HG03045 (cell line): ENCODE measurements at regions not wholly inside any gene's neighbourhood (a gene's known extent, or its start where the extent isn't known, plus 50 kb on each side); places are given as distances from the start of the nearest gene placed in this dataset.
"Not testable (repeated sequence)": the region's sequence is repeated elsewhere in the genome, so short reads cannot be mapped to it uniquely, and the experiment has no call there.

Experiments used
- ATAC-seq: cut with Tn5 transposase; IDR thresholded peaks from one replicate; pipeline ENCODE4 v1.9.1; 2021; ENCODE audit warnings: mild to moderate bottlenecking, moderate library complexity; ENCODE audit not compliant: unreplicated experiment

DNA sequence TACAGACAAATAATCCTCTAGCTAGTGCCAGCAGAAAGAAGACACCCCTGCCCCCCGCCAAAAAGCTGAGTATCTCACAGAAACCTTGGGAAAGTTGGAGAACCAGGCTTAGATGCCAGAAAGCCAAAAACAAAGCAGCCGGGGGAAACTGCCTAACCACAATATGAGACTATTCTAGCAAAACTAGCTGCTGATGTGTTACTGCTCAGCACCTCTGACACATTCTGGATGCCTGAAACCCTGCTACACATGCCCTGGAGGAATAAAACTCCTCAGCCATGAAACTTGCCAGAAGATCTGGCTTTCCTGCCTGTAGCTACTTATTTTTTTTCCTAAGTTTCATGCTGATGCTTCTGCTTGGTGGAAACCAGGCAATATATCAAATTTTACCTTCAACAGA lies 122.7 kb upstream of the GCFC2 start:
- ATAC-seq: no peak

DNA sequence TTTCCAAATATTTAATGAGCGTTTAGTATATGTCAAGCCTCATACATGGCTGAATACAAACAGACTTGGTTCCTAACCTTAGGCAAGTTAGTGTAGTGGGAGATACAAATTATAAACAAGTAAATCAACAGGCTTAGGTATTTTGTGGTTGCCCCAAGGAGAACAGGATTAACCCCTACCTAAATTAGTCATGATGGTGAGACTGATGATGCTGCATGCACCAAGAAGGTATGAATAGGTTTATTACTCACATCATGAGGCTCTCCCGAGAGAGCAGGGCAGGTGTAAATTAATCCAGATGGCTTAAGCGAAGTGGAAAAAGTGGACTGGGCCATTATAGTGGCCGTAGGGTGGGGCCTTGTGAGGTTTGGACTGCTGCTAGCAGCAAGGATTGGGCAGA lies 118.1 kb upstream of the GCFC2 start:
- ATAC-seq: no peak

DNA sequence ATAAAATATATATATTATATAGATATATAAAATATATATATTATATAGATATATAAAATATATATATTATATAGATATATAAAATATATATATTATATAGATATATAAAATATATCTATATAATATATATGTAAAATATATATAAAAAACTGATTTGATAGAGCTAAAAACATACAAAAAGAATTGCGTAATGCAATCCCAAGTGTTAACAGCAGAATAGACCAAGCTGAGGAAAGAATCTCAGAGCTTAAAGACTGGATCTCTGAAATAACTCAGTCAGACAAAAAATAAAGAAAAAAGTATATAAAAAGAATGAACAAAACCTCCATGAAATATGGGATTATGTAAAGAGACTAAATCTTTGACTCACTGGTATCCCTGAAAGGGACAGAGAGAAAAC lies 112.8 kb upstream of the GCFC2 start:
- not testable (repeated sequence) for ATAC-seq

GRCh38 chr2:75822336-75822735 lies 111.6 kb upstream of the GCFC2 start:
- no peak for ATAC-seq

DNA sequence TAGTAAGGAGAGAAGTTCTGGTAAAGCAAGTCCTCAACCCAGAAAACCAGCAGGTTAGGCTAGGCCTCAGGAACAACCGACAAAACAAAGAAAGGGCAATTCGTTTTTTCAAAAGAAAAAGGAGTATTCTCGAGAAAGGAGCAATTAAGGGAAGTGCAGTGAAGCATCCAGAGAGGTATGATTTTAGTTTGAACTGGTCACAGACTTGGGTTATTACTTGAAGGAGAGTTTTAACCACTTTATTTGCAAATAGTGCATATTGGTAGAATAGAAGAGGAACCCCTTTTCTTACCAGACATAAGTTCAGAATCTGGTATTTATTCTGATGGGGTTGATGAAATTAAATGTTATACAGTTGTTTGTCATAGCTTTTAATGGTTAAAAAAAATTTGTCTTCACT lies 110.0 kb upstream of the GCFC2 start:
- ATAC-seq: no peak

DNA sequence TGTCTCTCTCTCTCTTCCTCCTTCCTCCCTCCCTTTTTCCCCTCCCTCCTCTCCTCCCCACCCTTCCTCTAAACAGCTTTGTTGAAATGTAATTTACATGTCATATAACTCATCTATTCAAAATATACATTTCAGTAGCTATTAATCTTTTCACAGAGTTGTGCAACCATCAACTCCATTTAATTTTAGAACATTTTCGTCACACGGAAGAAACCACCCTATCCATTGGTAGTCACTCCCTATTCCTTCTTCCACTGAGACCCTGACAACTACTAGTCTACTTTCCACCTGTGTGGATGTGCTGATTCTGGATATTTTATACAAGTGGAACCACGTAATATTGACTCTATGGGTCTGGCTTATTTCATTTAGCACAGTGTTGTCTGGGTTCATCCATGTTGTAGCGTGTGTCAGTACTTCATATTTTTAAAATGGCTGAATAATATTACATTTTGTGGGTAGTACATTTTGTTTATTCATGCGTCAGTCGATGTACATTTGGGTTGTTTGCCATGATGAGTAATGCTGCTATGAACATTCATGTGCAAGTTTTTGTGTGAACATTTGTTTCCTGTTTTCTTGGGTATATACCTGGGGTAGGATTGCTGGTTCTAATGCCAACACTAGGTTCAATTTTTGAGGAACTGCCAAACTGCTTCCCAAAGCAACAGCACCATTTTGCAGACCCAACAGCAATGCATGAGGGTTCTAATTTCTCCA lies 100.1 kb upstream of the GCFC2 start:
- ATAC-seq: no peak

DNA sequence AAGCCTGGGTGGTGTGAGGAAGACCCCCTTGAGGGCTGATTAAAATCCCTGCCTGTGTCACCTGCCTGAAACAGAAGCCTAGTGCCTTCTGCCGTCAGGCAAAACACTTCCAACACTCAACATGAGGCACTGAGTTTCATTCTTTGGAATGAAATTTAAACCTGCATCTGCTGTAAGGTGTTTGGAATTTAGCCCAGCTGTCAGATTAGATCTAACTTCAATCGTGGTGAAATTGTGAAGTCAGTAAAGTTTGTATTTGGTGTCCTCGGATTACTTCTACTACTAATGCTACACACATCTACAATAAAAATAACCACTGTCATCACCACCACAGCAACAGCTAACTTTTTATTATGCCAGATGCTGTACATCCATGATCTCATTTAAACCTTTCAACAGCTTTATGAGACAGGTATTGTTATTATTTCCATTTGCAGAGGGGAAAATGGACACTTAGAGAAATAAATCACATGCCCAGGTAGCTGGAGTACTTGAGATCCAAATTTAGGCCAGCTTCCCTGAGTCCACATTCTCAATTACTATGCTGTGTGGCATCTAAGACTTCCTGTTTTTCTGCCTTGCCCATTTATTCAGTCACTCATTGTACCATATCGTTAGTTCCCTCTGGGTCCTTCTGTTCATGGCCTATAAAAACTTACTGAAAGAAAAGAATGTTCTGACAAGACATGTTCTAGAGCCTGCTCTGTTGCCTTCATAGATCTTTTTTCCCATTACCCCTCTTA lies 98.2 kb upstream of the GCFC2 start:
- ATAC-seq: no peak

GRCh38 chr2:75807992-75808391 lies 97.3 kb upstream of the GCFC2 start:
- ATAC-seq: no peak

GRCh38 chr2:75801234-75801982 lies 90.7 kb upstream of the GCFC2 start:
- no peak for ATAC-seq

DNA sequence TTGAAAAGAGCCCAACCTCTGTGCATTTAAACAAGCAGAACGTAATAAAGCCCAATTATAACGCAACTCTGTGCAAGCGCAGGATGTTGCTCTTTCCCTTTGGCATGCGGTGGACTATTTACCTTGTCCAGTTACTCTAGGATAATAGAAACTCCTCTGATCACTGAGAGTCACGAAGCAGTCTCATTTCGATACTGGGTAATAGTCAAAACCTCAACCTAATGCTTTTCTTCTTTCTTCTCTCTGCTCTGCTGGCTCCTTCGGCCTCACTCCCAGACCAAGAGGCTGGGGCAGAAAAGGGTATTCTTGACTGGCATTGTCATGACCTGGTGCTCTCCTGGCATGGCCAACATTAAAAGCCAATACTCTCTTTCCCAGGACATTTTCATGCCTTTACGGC lies 89.7 kb upstream of the GCFC2 start:
- peak; percentile 64 for ATAC-seq

DNA sequence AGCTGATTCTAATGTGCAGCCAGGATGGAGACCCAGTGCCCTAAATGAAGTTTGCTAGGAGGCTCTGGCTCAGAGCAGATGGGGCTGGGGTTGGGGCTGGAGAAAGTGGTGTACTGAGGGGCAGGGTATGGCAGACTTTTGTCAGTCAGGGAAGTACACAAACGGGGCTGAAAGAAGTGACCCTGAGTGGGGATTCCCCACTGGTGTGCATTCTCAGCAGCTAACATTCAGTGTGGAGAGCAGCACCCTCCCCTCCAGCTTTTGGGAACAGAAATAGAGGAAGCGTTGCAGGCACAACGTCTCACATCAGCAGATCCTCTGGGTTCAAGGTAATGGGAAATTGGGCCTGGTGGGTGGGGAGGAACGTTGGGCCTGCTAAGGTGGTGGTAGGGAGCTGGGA lies 89.1 kb upstream of the GCFC2 start:
- peak; percentile 63 for ATAC-seq

DNA sequence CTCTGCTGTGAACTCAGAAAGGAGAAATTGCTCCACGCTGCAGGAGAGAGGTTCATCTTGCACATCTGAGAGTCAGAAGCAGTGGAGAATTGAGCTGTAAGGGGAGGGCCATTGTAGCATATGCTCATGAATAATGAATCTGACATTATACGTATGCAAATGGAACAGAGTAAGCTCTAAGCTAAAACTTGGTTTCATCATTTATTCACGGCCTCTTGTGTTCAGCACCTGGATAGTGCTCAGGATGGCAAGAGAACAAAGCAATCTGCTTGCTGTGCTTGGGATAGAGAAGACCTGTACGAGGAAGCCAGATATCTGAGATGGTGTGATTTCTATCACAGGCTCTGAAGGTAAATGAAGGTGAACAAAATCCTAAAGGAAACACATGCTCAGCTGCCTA lies 87.9 kb upstream of the GCFC2 start:
- ATAC-seq: no peak

- ATAC-seq: no peak
These were observed 82.3 kb upstream of the GCFC2 start for GRCh38 chr2:75792996-75793395.

GRCh38 chr2:75792146-75792545 lies 81.4 kb upstream of the GCFC2 start:
- no peak for ATAC-seq

- peak; percentile 51 for ATAC-seq
These were observed 80.2 kb upstream of the GCFC2 start for GRCh38 chr2:75790814-75791467.

DNA sequence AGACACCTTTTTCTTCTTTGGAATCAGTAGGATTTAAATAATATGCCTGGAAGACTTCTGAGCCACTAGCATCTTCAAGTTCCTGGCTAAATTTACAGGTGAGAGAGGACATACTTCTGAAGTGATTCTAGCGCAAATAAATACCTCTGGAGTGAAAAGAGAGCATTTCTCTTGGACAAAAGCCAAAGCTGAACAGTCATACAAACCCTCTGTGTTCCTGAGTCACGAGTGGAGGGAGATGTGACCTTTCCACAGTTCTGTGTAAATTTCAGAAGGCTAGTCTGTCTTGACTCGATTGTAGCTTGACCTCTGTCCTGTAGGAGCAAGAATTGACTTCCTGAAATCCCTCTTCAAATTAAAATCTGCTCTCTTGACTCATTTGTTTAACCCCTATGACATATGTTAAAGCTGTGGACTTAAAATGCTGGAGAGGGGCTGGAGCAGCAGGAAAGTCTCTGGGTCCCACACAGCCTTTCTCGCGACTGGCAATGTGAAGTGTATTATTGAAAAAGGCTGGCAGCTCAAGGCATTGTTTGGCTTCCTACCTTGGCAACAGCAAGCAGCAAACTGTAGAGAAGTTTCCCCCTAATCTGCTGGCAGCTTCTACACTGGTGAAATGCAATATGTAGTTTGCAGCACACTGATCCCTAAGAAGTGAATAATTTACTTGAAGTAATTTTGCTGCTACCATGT lies 79.6 kb upstream of the GCFC2 start:
- no peak for ATAC-seq

DNA sequence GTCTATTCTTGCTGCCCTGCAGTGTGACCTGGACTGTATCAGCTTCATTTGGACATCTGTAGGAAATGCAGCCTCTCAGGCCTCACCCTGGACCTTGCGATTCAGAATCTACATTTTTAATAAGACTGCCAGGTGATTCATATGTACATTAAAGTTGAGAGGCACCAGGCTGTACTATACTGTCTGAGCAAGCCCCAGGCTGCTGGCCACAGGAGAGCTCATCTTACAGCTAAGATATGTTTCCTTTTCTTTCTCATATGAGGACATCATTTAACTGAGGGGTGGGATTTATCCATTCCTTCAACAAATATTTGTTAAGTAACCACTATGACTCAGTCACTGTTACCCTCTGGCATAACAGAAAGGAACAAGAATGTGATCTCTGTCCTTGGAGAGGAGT lies 78.2 kb upstream of the GCFC2 start:
- no peak for ATAC-seq

DNA sequence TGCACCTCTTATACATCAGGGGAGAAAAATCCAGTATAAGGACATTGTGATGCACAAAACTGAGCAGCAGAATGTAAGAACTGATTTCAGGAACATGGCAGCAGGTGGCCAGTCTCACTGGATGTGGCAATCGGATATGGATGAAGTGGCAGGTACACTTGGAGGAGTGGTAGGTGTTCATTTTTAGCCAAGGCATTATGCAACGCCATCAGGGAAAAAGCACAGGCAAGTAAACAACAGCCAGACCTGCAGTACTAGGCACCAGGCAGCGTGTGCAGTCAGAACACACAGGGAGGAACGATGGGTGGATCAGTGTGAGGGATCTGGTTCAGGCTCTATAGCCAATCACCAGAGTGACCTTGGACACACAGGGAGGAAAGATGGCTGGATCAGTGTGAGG lies 77.4 kb upstream of the GCFC2 start:
- ATAC-seq: no peak

DNA sequence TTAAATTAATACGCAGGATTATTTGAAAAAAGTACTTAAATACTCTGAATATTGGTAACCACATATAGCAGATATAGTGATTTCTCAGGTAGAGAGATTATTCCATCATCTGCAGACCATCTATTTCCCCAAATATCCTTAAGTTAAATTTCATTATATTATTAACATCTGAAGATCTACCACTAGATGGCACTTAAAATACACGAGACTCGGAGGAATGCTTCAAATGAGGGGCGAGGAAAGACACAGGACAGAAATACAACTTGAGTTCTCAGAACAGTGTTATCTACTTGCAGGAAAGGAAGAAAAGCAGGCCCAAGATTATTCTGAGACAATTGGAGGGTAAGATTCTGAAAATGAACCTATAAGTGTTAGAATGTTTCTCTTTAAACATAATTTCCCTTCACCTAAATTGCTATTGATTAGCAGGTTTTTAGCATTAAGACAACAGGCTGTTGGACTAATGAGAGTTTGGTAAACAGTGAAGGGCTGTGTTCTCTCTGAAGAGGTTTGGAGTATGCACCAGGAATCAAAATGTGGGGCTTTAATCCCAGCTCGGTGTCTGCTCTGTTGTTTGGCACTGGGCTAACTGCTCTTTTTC lies 76.9 kb upstream of the GCFC2 start:
- ATAC-seq: no peak

DNA sequence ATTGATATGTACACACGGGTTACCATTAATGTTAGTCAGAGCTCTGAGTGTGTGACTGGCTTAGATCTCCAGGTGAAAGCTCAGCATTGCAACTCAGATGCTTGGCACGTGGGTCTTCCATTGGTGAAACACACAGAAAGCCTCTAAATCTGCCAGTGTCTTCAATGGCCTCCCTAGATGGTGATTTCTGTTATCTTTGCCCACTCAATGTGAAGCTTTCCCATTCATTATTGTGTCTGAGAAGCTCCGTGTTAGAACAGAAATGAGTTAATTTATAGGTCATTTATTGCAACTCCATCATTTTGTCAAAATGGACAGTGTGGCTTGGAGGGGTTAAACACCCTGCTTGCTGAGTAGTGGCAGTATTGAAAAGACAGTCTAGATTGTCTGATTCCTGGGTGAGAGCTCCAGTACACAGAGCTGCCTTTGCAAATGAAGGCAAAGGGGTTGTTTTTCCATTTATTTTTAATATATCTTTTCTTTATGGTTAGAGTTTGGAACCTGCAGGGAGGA lies 64.7 kb upstream of the GCFC2 start:
- ATAC-seq: no peak
